ENCODE measurements at regions not wholly inside any gene's neighbourhood (a gene's known extent, or its start where the extent isn't known, plus 50 kb on each side); places are given as distances from the start of the nearest gene placed in this dataset.

GRCh38 chr15:37249249-37249648 lies 148.9 kb upstream of the MEIS2 start:
- DNase-seq (ENCODE audit: low spot score) = no peak
- H3K4me3 ChIP-seq = no peak overlapping the region
- no peak overlapping the region for H3K27ac ChIP-seq
- intact Hi-C loops (cut with DNase I) = no loop called here
- TF ChIP-seq POLR2A (IDR thresholded peaks at IDR 0.05) (no peak), CTCF (IDR thresholded peaks at IDR 0.05) (no peak), POLR2AphosphoS5 (IDR thresholded peaks at IDR 0.05) (no peak)
- H3K27me3 ChIP-seq (replicated peaks; ENCODE audit: insufficient read depth) = no peaks in the 10 kb centered on the region
- H3K4me1 ChIP-seq (replicated peaks) = no peaks in the 10 kb centered on the region
- H3K9me3 ChIP-seq = no peaks in the 10 kb centered on the region
- H3K36me3 ChIP-seq = no peaks in the 10 kb centered on the region

GRCh38 chr15:37252530-37252929 lies 152.2 kb upstream of the MEIS2 start:
- Histone ChIP-seq H3K27ac (no peak overlapping the region), H3K27me3 (replicated peaks; ENCODE audit: insufficient read depth) (no peaks in the 10 kb centered on the region), H3K4me3 (no peak overlapping the region), H3K4me1 (replicated peaks) (no peaks in the 10 kb centered on the region), H3K36me3 (no peaks in the 10 kb centered on the region), H3K9me3 (no peaks in the 10 kb centered on the region)
- no peak for TF ChIP-seq CTCF (IDR thresholded peaks at IDR 0.05)
- no peak for TF ChIP-seq POLR2A (IDR thresholded peaks at IDR 0.05)
- no peak for TF ChIP-seq POLR2AphosphoS5 (IDR thresholded peaks at IDR 0.05)
- 79% methylated on average over 3 of the region's 3 CpGs for WGBS
- no peak for DNase-seq (ENCODE audit: low spot score)
- intact Hi-C loops (cut with DNase I) = no loop called here

- Histone ChIP-seq H3K4me1 (replicated peaks) (no peaks in the 10 kb centered on the region), H3K27ac (no peak overlapping the region), H3K27me3 (replicated peaks; ENCODE audit: insufficient read depth) (no peaks in the 10 kb centered on the region), H3K36me3 (no peaks in the 10 kb centered on the region), H3K9me3 (no peaks in the 10 kb centered on the region), H3K4me3 (no peak overlapping the region)
- intact Hi-C loops (cut with DNase I) = no loop called here
- WGBS = 58% methylated on average over 7 of the region's 7 CpGs
- no peak for DNase-seq (ENCODE audit: low spot score)
- TF ChIP-seq CTCF (IDR thresholded peaks at IDR 0.05) (no peak), POLR2AphosphoS5 (IDR thresholded peaks at IDR 0.05) (no peak), POLR2A (IDR thresholded peaks at IDR 0.05) (no peak)
These were observed 153.5 kb upstream of the MEIS2 start for GRCh38 chr15:37253877-37254276.

GRCh38 chr15:37260255-37260654 lies 159.9 kb upstream of the MEIS2 start:
- no peak overlapping the region for H3K27ac ChIP-seq
- H3K4me3 ChIP-seq = no peak overlapping the region
- no peaks in the 10 kb centered on the region for H3K36me3 ChIP-seq
- H3K27me3 ChIP-seq (replicated peaks; ENCODE audit: insufficient read depth) = no peaks in the 10 kb centered on the region
- TF ChIP-seq CTCF (IDR thresholded peaks at IDR 0.05) (no peak), POLR2AphosphoS5 (IDR thresholded peaks at IDR 0.05) (no peak), POLR2A (IDR thresholded peaks at IDR 0.05) (no peak)
- intact Hi-C loops (cut with DNase I) = no loop called here
- no peaks in the 10 kb centered on the region for H3K4me1 ChIP-seq (replicated peaks)
- no peak for DNase-seq (ENCODE audit: low spot score)
- H3K9me3 ChIP-seq = no peaks in the 10 kb centered on the region

- whole genome bisulfite sequencing = 97% methylated on average over 4 of the region's 4 CpGs
- Histone ChIP-seq H3K4me1 (replicated peaks) (no peaks in the 10 kb centered on the region), H3K27me3 (replicated peaks; ENCODE audit: insufficient read depth) (no peaks in the 10 kb centered on the region), H3K4me3 (no peak overlapping the region), H3K9me3 (no peaks in the 10 kb centered on the region), H3K36me3 (no peaks in the 10 kb centered on the region), H3K27ac (no peak overlapping the region)
- TF ChIP-seq POLR2AphosphoS5 (IDR thresholded peaks at IDR 0.05) = no peak
- TF ChIP-seq POLR2A (IDR thresholded peaks at IDR 0.05) = no peak
- no peak for TF ChIP-seq CTCF (IDR thresholded peaks at IDR 0.05)
- DNase-seq (ENCODE audit: low spot score) = no peak
- intact Hi-C loops (cut with DNase I) = no loop called here
These were observed 161.3 kb upstream of the MEIS2 start for GRCh38 chr15:37261685-37262084.

All from prostate gland (tissue), 2 donors.